ENCODE measurements at regions not wholly inside any gene's neighbourhood (a gene's known extent, or its start where the extent isn't known, plus 50 kb on each side); places are given as distances from the start of the nearest gene placed in this dataset.

DNA sequence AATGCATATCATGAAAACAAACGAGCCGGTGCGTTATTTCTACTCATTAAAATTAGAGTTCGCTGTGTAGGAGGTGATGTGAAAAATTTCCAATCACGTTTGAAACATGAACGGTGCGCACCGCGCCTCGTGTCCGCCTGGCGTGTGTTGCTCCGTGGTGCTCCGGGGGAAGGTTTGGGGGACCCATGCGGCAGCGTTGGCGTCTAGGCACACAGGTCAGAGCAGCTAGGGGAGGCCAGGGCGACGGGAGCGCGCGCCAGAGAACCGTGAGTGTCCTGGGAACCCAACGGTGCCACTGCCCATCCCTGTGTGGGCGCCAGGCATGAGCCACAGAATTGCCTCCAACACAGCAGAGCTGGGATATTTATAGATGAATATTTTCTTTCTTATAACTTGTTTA, 70.6 kb upstream of the ADARB2 start:
- H3K56ac ChIP-seq (ENCODE audit: insufficient read length, low read depth, low read length) = no peak overlapping the region
- no peak overlapping the region for H3K23ac ChIP-seq (ENCODE audit: insufficient read length, low read depth, low read length)
- no peaks in the 10 kb centered on the region for H3K9me3 ChIP-seq (ENCODE audit: control insufficient read depth, low read depth, low read length)
- no peak overlapping the region for H3K14ac ChIP-seq (ENCODE audit: insufficient read depth, low read length)
- no peak overlapping the region for H4K5ac ChIP-seq (ENCODE audit: insufficient read length, low read depth, low read length)
- H2BK12ac ChIP-seq (ENCODE audit: insufficient read length, low read depth, low read length) = no peak overlapping the region
- Mint-ChIP-seq H3K9me3 (peaks cover 2 to 3% of the 10 kb centered on the region in 2 experiments; a peak in 1 of 5 replicates), H3K36me3 (ENCODE audit: insufficient read depth in 1 of 3, low read depth in 3 of 3) (peaks cover 0 to 3% (median 0%) of the 10 kb centered on the region in 3 experiments; a peak in 1 of 7 replicates), H3K4me3 (no peak overlapping the region), H3K27me3 (ENCODE audit: low read depth) (no peaks in the 10 kb centered on the region), H3K4me1 (peaks cover 9 to 10% of the 10 kb centered on the region in 2 experiments; a peak in 3 of 4 replicates), H3K27ac (no peak overlapping the region; a peak in 1 of 7 replicates)
- no peak overlapping the region for H3T11ph ChIP-seq (ENCODE audit: low read length)
- TF ChIP-seq, protein P1, sequence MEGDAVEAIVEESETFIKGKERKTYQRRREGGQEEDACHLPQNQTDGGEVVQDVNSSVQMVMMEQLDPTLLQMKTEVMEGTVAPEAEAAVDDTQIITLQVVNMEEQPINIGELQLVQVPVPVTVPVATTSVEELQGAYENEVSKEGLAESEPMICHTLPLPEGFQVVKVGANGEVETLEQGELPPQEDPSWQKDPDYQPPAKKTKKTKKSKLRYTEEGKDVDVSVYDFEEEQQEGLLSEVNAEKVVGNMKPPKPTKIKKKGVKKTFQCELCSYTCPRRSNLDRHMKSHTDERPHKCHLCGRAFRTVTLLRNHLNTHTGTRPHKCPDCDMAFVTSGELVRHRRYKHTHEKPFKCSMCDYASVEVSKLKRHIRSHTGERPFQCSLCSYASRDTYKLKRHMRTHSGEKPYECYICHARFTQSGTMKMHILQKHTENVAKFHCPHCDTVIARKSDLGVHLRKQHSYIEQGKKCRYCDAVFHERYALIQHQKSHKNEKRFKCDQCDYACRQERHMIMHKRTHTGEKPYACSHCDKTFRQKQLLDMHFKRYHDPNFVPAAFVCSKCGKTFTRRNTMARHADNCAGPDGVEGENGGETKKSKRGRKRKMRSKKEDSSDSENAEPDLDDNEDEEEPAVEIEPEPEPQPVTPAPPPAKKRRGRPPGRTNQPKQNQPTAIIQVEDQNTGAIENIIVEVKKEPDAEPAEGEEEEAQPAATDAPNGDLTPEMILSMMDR (conservative IDR thresholded peaks at IDR 0.05) = no peak
- H4K20me1 ChIP-seq (ENCODE audit: control insufficient read depth, insufficient read depth, insufficient read length) = no peaks in the 10 kb centered on the region
- no peak overlapping the region for H2BK5ac ChIP-seq (ENCODE audit: insufficient read length, low read length)
- no peaks in the 10 kb centered on the region for H3K27me3 ChIP-seq (ENCODE audit: insufficient read depth, low read length)
- H3K4ac ChIP-seq (ENCODE audit: low read depth, low read length) = no peak overlapping the region
- no peak overlapping the region for H2BK20ac ChIP-seq (ENCODE audit: low read depth, low read length, poor library complexity, severe bottlenecking)
- no peak overlapping the region for H4K8ac ChIP-seq (replicated peaks; ENCODE audit: insufficient read length, low read depth, low read length)
- H3K4me1 ChIP-seq (ENCODE audit: insufficient read depth, low read length) = peaks cover 4% of the 10 kb centered on the region; the same call in 1 of the 2 replicates
- no peaks in the 10 kb centered on the region for H3K23me2 ChIP-seq (ENCODE audit: insufficient read length, low read depth, low read length, poor library complexity, severe bottlenecking)
- no peaks in the 10 kb centered on the region for H3K79me1 ChIP-seq (ENCODE audit: insufficient read depth, low read depth, low read length, poor library complexity, severe bottlenecking)
- H3K79me2 ChIP-seq (ENCODE audit: insufficient read depth, low read length) = no peaks in the 10 kb centered on the region
- H3K4me2 ChIP-seq (ENCODE audit: insufficient read depth, insufficient read length, low read length) = no peak overlapping the region
- DNase-seq = no peak
- no peak overlapping the region for H2BK120ac ChIP-seq (ENCODE audit: low read depth, low read length, poor library complexity, severe bottlenecking)
- no peak overlapping the region for H3K27ac ChIP-seq (ENCODE audit: insufficient read length, low read depth, low read length)
- no peak overlapping the region for H3K18ac ChIP-seq (ENCODE audit: insufficient read length, low read depth, low read length)
- no peak overlapping the region for H2AFZ ChIP-seq (ENCODE audit: low read length)
- no CpG with 5 or more reads among the region's 25 CpGs for WGBS (ENCODE audit: extremely low coverage, insufficient read length, low lambda C conversion rate)
- H4K91ac ChIP-seq (ENCODE audit: insufficient read length, low read depth, low read length) = no peak overlapping the region
- no peak overlapping the region for H2BK15ac ChIP-seq (ENCODE audit: low read depth, low read length)
- H3K9ac ChIP-seq (ENCODE audit: extremely low read depth, insufficient read length, low read length) = no peak overlapping the region
- H2AK5ac ChIP-seq (ENCODE audit: insufficient read length, low read length) = no peak overlapping the region
